Adrenal gland (tissue), 5 donors: ENCODE measurements at regions not wholly inside any gene's neighbourhood (a gene's known extent, or its start where the extent isn't known, plus 50 kb on each side); places are given as distances from the start of the nearest gene placed in this dataset.

Experiments used
- CTCF ChIP-seq, 6 experiments: fragments of 450-650 bp in 4 of 6; fragments of 200-600 bp in 2 of 6; sonication (generic) in 1 of 6; IDR thresholded peaks; 1 replicate in 5 of 6; 2 replicates in 1 of 6; pipeline versions ENCODE4 v1.5.1 to v1.8.0; 2016 to 2021; ENCODE audit warnings: antibody characterized with exemption in 6 of 6, mild to moderate bottlenecking in 2 of 6, moderate library complexity in 1 of 6
- POLR2A ChIP-seq, 2 donors: fragments of 450-650 bp; IDR thresholded peaks; one replicate each; pipeline ENCODE4 v1.6.1; 2017; ENCODE audit warnings: antibody characterized with exemption in 2 of 2, mild to moderate bottlenecking in 2 of 2, moderate library complexity in 1 of 2
- donor health status: DM: no; HTN: no; CAD: no.

- TF ChIP-seq CTCF (IDR thresholded peaks at IDR 0.05) (no peak), POLR2A (IDR thresholded peaks at IDR 0.05) (no peak)
These were observed 179.5 kb downstream of the KIF4B start for GRCh38 chr5:155193029-155193428.
